Prostate gland (tissue), 2 donors: ENCODE measurements at regions not wholly inside any gene's neighbourhood (a gene's known extent, or its start where the extent isn't known, plus 50 kb on each side); places are given as distances from the start of the nearest gene placed in this dataset.

Experiments used
- CTCF ChIP-seq, 4 experiments: fragments of 200-600 bp in 2 of 4; fragments of 450-650 bp in 2 of 4; sonication (generic) in 2 of 4; IDR thresholded peaks; 1 replicate in 3 of 4; 2 replicates in 1 of 4; pipeline ENCODE4 v1.5.1; 2016 to 2019; ENCODE audit warnings: antibody characterized with exemption in 4 of 4, mild to moderate bottlenecking in 2 of 4, moderate library complexity in 2 of 4
- POLR2A ChIP-seq: fragments of 450-650 bp; IDR thresholded peaks from one replicate; pipeline ENCODE4 v1.6.1; 2016; ENCODE audit warnings: antibody characterized with exemption, mild to moderate bottlenecking

GRCh38 chr6:19549109-19549508 lies 288.1 kb upstream of the ID4 start:
- TF ChIP-seq CTCF (IDR thresholded peaks at IDR 0.05): no peak
- TF ChIP-seq POLR2A: no peak
